Fibroblast of skin of right biceps (primary cell): ENCODE measurements at regions not wholly inside any gene's neighbourhood (a gene's known extent, or its start where the extent isn't known, plus 50 kb on each side); places are given as distances from the start of the nearest gene placed in this dataset.

Experiments used
- DNase-seq: peaks from one replicate; pipeline ENCODE4 v3.0.0-alpha.2; 2013

GRCh38 chr6:51562198-51562597, 525.2 kb downstream of the PKHD1 start:
- no peak for DNase-seq
